ENCODE measurements at regions not wholly inside any gene's neighbourhood (a gene's known extent, or its start where the extent isn't known, plus 50 kb on each side); places are given as distances from the start of the nearest gene placed in this dataset.

DNA sequence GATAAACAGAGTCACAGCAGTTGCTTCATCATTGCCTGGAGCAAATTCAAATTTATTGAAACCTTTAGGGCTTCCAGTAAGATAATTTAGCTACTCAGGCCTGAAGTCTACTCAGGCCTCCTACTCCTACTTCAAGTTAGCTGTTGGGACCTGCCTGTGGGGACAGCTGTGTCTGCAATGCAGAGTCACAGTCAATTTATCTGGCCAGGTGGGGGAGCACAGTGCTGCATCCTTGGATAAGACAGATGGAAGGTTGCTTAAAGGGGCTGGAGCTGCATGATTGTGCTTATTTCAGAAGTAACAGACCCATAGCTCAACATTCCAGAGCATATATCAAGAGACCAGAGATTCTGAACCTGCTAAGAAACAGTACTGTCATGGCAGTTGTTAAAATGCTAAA is 932.1 kb downstream of the QKI start:
- H3K14ac ChIP-seq (replicated peaks; ENCODE audit: low read depth, low read length): no peak overlapping the region
- H2BK15ac ChIP-seq (ENCODE audit: low read depth, low read length): no peak overlapping the region
- no peaks in the 10 kb centered on the region for H3K27me3 ChIP-seq (ENCODE audit: control insufficient read depth, insufficient read depth, low read length)
- no TSS peak for BruUV-seq (replicated peaks)
- ChIA-PET POLR2A (ENCODE audit: unreplicated experiment) (no interaction called here), CTCF (no interaction called here)
- intact Hi-C loops (cut with micrococcal nuclease) (no loop called here), in situ Hi-C loops (cut with MboI; ENCODE audit: low sequenced_read_pairs) (no loop called here), dilution Hi-C loops (cut with HindIII; ENCODE audit: low sequenced_read_pairs, unreplicated experiment) (no loop called here)
- no peak overlapping the region for H3K4ac ChIP-seq (ENCODE audit: low read depth, low read length)
- no peak for DNase-seq
- no peak overlapping the region for H2BK20ac ChIP-seq (ENCODE audit: low read depth, low read length)
- H2BK120ac ChIP-seq (ENCODE audit: low read depth, low read length): no peak overlapping the region
- no peak overlapping the region for H3K56ac ChIP-seq (ENCODE audit: extremely low read depth, insufficient read depth, low read length)
- TF ChIP-seq RCOR1 (IDR thresholded peaks at IDR 0.05; ENCODE audit: insufficient replicate concordance, low read length) (no peak), SMC3 (IDR thresholded peaks at IDR 0.05; ENCODE audit: low read depth, low read length) (no peak), ELK1 (IDR thresholded peaks at IDR 0.05; ENCODE audit: borderline replicate concordance, low read depth, low read length) (no peak), CHD1 (IDR thresholded peaks at IDR 0.05; ENCODE audit: low read depth, low read length) (no peak), USF2 (IDR thresholded peaks at IDR 0.05; ENCODE audit: low read depth, low read length) (no peak), CTCF (conservative IDR thresholded peaks at IDR 0.05; ENCODE audit: low read depth, low read length) (no peak), MAZ (IDR thresholded peaks at IDR 0.05; ENCODE audit: borderline replicate concordance, low read depth, low read length) (no peak)
- H3K9me1 ChIP-seq (ENCODE audit: insufficient read depth, low read length): no peaks in the 10 kb centered on the region
- no peak overlapping the region for H3K27ac ChIP-seq (ENCODE audit: insufficient read depth, low read length)
- no peak overlapping the region for H2AK5ac ChIP-seq (ENCODE audit: low read depth, low read length)
- no peak for ATAC-seq (ENCODE audit: low read depth)
- no peak overlapping the region for H3K23ac ChIP-seq (ENCODE audit: low read depth, low read length)
- H3K79me1 ChIP-seq (ENCODE audit: low read depth in 1 of 2, low read length in 2 of 2): no peaks in the 10 kb centered on the region
- H3K18ac ChIP-seq (ENCODE audit: low read depth, low read length): no peak overlapping the region
- no peak overlapping the region for H3K4me3 ChIP-seq (ENCODE audit: insufficient read depth, low read depth, low read length)
- no peaks in the 10 kb centered on the region for H3K36me3 ChIP-seq (ENCODE audit: control insufficient read depth, insufficient read depth, low read length)
- no peaks in the 10 kb centered on the region for H4K20me1 ChIP-seq (ENCODE audit: insufficient read depth, low read length)
- H4K5ac ChIP-seq (ENCODE audit: low read depth, low read length): no peak overlapping the region
- H3K4me1 ChIP-seq (ENCODE audit: control insufficient read depth, insufficient read depth, low read length): no peaks in the 10 kb centered on the region
- no peak overlapping the region for H2BK5ac ChIP-seq (ENCODE audit: low read depth, low read length, poor library complexity, severe bottlenecking)
- H4K91ac ChIP-seq (ENCODE audit: insufficient read depth, low read depth, low read length): no peak overlapping the region
- no peak overlapping the region for H3K9ac ChIP-seq (ENCODE audit: low read depth, low read length)
- H4K8ac ChIP-seq (ENCODE audit: low read depth in 2 of 2, low read length in 2 of 2): no peak overlapping the region
- no peak overlapping the region for H2AK9ac ChIP-seq (replicated peaks; ENCODE audit: low read depth, low read length, poor library complexity)
- H3K9me3 ChIP-seq (ENCODE audit: control insufficient read depth, insufficient read depth, low read length): peaks cover 16% of the 10 kb centered on the region; the same call in 1 of the 2 replicates
- H3K4me2 ChIP-seq (ENCODE audit: low read depth, low read length): no peak overlapping the region
- H2AFZ ChIP-seq (replicated peaks; ENCODE audit: low read length, poor library complexity): no peak overlapping the region

Data from IMR-90 (cell line).